Hepatocyte (in vitro differentiated cells): ENCODE measurements at regions not wholly inside any gene's neighbourhood (a gene's known extent, or its start where the extent isn't known, plus 50 kb on each side); places are given as distances from the start of the nearest gene placed in this dataset.

Experiments
- DNase-seq: peaks from one replicate; pipeline ENCODE4 v3.0.0-alpha.2; 2016; ENCODE audit warnings: low spot score
- H2AFZ ChIP-seq: fragments of 200-600 bp; sonication (generic); 2 replicates; pipeline ENCODE4 v1.6.0; 2016; ENCODE audit warnings: antibody characterized with exemption, mild to moderate bottlenecking
- H3K27ac ChIP-seq: fragments of 200-600 bp; sonication (generic); 2 replicates; pipeline ENCODE4 v1.5.1; 2016; ENCODE audit warnings: mild to moderate bottlenecking
- H3K27me3 ChIP-seq: fragments of 200-600 bp; sonication (generic); 2 replicates; pipeline ENCODE4 v1.6.1; 2016
- H3K36me3 ChIP-seq: fragments of 200-600 bp; sonication (generic); replicated peaks from 2 replicates; pipeline ENCODE4 v1.5.1; 2016; ENCODE audit warnings: low read depth; ENCODE audit not compliant: insufficient read depth
- H3K4me1 ChIP-seq: fragments of 200-600 bp; sonication (generic); 2 replicates; pipeline ENCODE4 v1.5.1; 2016; ENCODE audit warnings: mild to moderate bottlenecking, moderate library complexity; ENCODE audit not compliant: insufficient read depth
- H3K4me2 ChIP-seq: fragments of 200-600 bp; sonication (generic); 2 replicates; pipeline ENCODE4 v1.6.0; 2016
- H3K4me3 ChIP-seq: fragments of 200-600 bp; sonication (generic); 2 replicates; pipeline ENCODE4 v1.5.1; 2016; ENCODE audit warnings: mild to moderate bottlenecking
- H3K79me2 ChIP-seq: fragments of 200-600 bp; sonication (generic); 2 replicates; pipeline ENCODE4 v1.6.0; 2017; ENCODE audit warnings: mild to moderate bottlenecking
- H3K9me2 ChIP-seq: fragments of 200-600 bp; sonication (generic); replicated peaks from 2 replicates; pipeline ENCODE4 v1.6.0; 2017; ENCODE audit warnings: mild to moderate bottlenecking; ENCODE audit not compliant: insufficient read depth
- H3K9me3 ChIP-seq: fragments of 200-600 bp; sonication (generic); 2 replicates; pipeline ENCODE4 v1.5.1; 2016; ENCODE audit warnings: low read depth, mild to moderate bottlenecking
- H4K20me1 ChIP-seq: fragments of 200-600 bp; sonication (generic); 2 replicates; pipeline ENCODE4 v1.6.0; 2016; ENCODE audit warnings: mild to moderate bottlenecking; ENCODE audit not compliant: insufficient read depth, poor library complexity, severe bottlenecking
- EZH2 ChIP-seq: fragments of 200-600 bp; sonication (generic); IDR thresholded peaks from 2 replicates; pipeline ENCODE4 v1.6.1; 2016; ENCODE audit warnings: antibody characterized with exemption, mild to moderate bottlenecking, borderline replicate concordance
- EZH2phosphoT487 ChIP-seq: fragments of 200-600 bp; sonication (generic); IDR thresholded peaks from one replicate; pipeline ENCODE4 v1.6.1; 2018; ENCODE audit warnings: antibody characterized with exemption, mild to moderate bottlenecking, low read depth, moderate library complexity; ENCODE audit not compliant: unreplicated experiment, severe bottlenecking
- WGBS: methylation state at CpG from one replicate; pipeline ENCODE4 v1.1.6; 2016; ENCODE audit warnings: low lambda C conversion rate; ENCODE audit errors: missing lambda C conversion rate; 5-methylcytosine and 5-hydroxymethylcytosine counted together
- TF ChIP-seq, protein P1 (sequence below): fragments of 200-600 bp; sonication (generic); IDR thresholded peaks from 2 replicates; pipeline ENCODE4 v1.5.1; 2016; ENCODE audit warnings: antibody characterized with exemption, mild to moderate bottlenecking; ENCODE audit not compliant: poor library complexity

DNA sequence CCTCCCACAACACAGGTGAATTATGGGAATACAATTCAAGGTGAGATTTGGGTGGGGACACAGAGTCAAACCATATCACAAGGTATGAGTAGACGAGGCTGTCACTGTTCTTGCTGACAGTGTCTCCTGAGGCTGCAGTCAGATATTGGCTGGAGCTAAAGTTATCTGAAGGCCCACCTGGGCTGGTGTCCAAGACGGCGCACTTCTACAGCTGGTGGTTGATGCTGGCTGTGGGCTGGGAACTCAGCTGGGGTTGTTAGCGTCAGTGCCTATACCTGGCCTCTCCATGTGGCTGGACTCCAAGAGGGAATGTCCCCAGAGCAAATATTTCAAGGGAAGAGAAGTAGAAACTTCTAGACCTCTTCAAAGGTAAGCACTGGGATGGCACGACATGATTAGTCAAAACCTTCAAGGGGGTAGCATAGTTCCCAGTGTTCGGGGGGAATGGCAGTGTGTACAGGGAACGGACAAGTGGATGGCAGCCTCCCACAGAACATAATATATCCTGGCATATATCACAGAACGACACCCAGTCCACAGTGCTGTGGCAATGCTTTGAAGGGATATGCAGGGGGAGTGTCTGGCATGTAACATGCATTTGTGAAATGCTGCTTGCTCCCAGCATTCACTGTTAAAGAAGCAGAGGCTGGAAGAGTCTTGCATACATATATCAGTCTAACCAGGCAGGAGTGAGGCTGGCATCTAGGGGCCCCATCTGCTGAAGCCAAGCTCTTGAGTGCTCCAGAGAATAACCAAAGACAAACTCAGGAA lies 126.7 kb upstream of the RFLNA start:
- Histone ChIP-seq H3K27me3 (no peaks in the 10 kb centered on the region), H2AFZ (no peak overlapping the region)

DNA sequence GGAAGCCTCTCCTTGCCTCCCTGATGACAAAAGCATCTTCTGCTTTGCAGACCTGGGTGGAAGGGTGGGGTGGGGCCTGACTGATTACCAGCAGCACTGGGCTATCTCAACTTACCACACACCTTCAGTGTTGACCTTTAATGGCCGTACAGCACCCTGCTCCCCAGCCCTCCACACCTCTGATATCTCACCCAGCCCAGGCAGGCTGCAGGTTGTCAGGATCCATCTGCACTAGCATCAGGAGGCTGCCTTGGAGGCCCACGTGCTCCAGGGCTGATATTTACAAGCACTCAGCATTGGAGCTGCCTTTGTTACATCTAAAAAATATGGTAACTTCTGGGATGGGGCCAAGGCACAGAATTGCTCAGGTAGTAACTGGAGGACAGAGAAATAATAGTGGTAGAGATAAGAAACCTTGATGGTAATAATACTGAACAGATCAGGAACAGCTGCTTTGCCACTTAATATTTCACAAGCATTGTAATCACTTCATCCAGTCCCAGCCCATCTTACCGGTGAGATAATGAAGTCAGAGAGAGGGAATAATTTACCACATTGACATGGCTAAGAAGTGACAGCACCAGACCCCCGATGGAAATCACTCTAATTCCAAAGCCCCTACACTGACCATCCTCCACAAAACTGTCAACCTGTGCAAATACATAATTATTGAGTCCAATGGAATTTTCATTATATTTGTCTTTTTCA lies 125.2 kb upstream of the RFLNA start:
- no peaks in the 10 kb centered on the region for H3K9me3 ChIP-seq
- DNase-seq, result no peak
- no peak overlapping the region for H3K4me2 ChIP-seq
- no peaks in the 10 kb centered on the region for H3K27me3 ChIP-seq
- no peak overlapping the region for H3K27ac ChIP-seq
- no peak overlapping the region for H3K4me3 ChIP-seq
- no peaks in the 10 kb centered on the region for H3K36me3 ChIP-seq
- WGBS, result 67% methylated on average over 4 of the region's 4 CpGs
- no peak overlapping the region for H2AFZ ChIP-seq
- no peaks in the 10 kb centered on the region for H3K4me1 ChIP-seq
- TF ChIP-seq, protein P1, sequence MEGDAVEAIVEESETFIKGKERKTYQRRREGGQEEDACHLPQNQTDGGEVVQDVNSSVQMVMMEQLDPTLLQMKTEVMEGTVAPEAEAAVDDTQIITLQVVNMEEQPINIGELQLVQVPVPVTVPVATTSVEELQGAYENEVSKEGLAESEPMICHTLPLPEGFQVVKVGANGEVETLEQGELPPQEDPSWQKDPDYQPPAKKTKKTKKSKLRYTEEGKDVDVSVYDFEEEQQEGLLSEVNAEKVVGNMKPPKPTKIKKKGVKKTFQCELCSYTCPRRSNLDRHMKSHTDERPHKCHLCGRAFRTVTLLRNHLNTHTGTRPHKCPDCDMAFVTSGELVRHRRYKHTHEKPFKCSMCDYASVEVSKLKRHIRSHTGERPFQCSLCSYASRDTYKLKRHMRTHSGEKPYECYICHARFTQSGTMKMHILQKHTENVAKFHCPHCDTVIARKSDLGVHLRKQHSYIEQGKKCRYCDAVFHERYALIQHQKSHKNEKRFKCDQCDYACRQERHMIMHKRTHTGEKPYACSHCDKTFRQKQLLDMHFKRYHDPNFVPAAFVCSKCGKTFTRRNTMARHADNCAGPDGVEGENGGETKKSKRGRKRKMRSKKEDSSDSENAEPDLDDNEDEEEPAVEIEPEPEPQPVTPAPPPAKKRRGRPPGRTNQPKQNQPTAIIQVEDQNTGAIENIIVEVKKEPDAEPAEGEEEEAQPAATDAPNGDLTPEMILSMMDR, result no peak
- no peak for TF ChIP-seq EZH2phosphoT487
- no peak for TF ChIP-seq EZH2
- no peaks in the 10 kb centered on the region for H3K9me2 ChIP-seq
- H3K79me2 ChIP-seq, result no peaks in the 10 kb centered on the region
- H4K20me1 ChIP-seq, result no peaks in the 10 kb centered on the region

More for the DNA sequence above, 126.7 kb upstream of the RFLNA start:
- H3K4me1 ChIP-seq, result no peaks in the 10 kb centered on the region
- no peak overlapping the region for H3K4me3 ChIP-seq
- no peak for TF ChIP-seq EZH2
- TF ChIP-seq EZH2phosphoT487, result no peak
- H3K36me3 ChIP-seq, result no peaks in the 10 kb centered on the region
- no peak overlapping the region for H3K27ac ChIP-seq
- DNase-seq, result no peak
- H3K79me2 ChIP-seq, result no peaks in the 10 kb centered on the region
- WGBS, result 91% methylated on average over 8 of the region's 8 CpGs
- no peaks in the 10 kb centered on the region for H4K20me1 ChIP-seq
- H3K4me2 ChIP-seq, result no peak overlapping the region
- H3K9me3 ChIP-seq, result no peaks in the 10 kb centered on the region
- no peaks in the 10 kb centered on the region for H3K9me2 ChIP-seq

DNA sequence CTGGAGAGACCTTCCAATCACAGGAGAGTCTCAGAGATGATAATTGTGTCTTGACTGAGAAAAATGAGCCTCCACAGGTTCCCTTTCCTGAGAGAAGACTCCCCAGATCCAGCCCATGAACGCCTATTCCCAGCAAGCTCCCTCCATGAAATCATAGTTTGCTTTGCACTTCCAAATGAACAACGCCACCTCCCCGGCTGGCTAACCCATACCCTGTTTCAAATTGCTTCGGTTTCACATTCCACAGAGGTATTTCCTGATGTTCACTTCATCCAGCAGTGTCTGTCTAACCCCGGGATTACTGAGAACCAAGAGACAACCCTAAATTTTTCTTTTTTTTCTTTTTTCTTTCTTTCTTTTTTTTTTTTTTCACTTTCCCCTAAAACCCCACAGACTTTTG lies 124.1 kb upstream of the RFLNA start:
- Histone ChIP-seq H3K4me1 (peaks cover 4% of the 10 kb centered on the region), H3K4me2 (no peak overlapping the region), H3K36me3 (no peaks in the 10 kb centered on the region), H3K79me2 (no peaks in the 10 kb centered on the region), H2AFZ (no peak overlapping the region), H3K27ac (no peak overlapping the region), H4K20me1 (no peaks in the 10 kb centered on the region), H3K9me2 (no peaks in the 10 kb centered on the region), H3K27me3 (no peaks in the 10 kb centered on the region), H3K4me3 (no peak overlapping the region), H3K9me3 (no peaks in the 10 kb centered on the region)
- 53% methylated on average over 5 of the region's 5 CpGs for WGBS
- TF ChIP-seq EZH2 (no peak), EZH2phosphoT487 (no peak)
- TF ChIP-seq, protein P1, result no peak
- DNase-seq, result no peak
